GM23338 (cell line): ENCODE measurements at regions not wholly inside any gene's neighbourhood (a gene's known extent, or its start where the extent isn't known, plus 50 kb on each side); places are given as distances from the start of the nearest gene placed in this dataset.

Source experiments
- ATAC-seq: fragments of 200-7000 bp; cut with Tn5 transposase; 3 replicates; pipeline ENCODE4 v1.9.1; 2020
- DNase-seq: peaks from one replicate; pipeline ENCODE4 v3.0.0-alpha.2; 2015; ENCODE audit warnings: low spot score
- H2AFZ ChIP-seq: fragments of 200-600 bp; sonication (generic); 2 replicates; pipeline ENCODE4 v1.8.0; 2016; ENCODE audit warnings: antibody characterized with exemption, mild to moderate bottlenecking, moderate library complexity
- H3F3A ChIP-seq: fragments of 200-600 bp; sonication (generic); replicated peaks from 2 replicates; pipeline ENCODE4 v1.8.0; 2017; ENCODE audit warnings: antibody characterized with exemption, mixed run types, low read depth
- H3K27ac ChIP-seq: fragments of 200-600 bp; sonication (generic); 2 replicates; pipeline ENCODE4 v1.6.1; 2016; ENCODE audit warnings: low read depth
- H3K27me3 ChIP-seq: fragments of 200-600 bp; sonication (generic); 2 replicates; pipeline ENCODE4 v1.8.0; 2016; ENCODE audit warnings: mild to moderate bottlenecking, mixed run types, moderate library complexity; ENCODE audit not compliant: insufficient read depth
- H3K36me3 ChIP-seq: fragments of 200-600 bp; sonication (generic); 2 replicates; pipeline ENCODE4 v1.8.0; 2016; ENCODE audit warnings: mild to moderate bottlenecking; ENCODE audit not compliant: insufficient read depth
- H3K4me1 ChIP-seq: fragments of 200-600 bp; sonication (generic); 2 replicates; pipeline ENCODE4 v1.8.0; 2016; ENCODE audit warnings: mild to moderate bottlenecking, moderate library complexity; ENCODE audit not compliant: insufficient read depth
- H3K4me2 ChIP-seq: fragments of 200-600 bp; sonication (generic); 2 replicates; pipeline ENCODE4 v1.7.1; 2017; ENCODE audit warnings: mixed run types
- H3K4me3 ChIP-seq: fragments of 200-600 bp; sonication (generic); 2 replicates; pipeline ENCODE4 v1.6.1; 2016; ENCODE audit warnings: mixed run types
- H3K79me2 ChIP-seq: fragments of 200-600 bp; sonication (generic); replicated peaks from 2 replicates; pipeline ENCODE4 v1.8.0; 2017; ENCODE audit warnings: mild to moderate bottlenecking; ENCODE audit not compliant: insufficient read depth
- H3K9me2 ChIP-seq: fragments of 200-600 bp; sonication (generic); 2 replicates; pipeline ENCODE4 v1.8.0; 2017; ENCODE audit not compliant: insufficient read depth
- H4K20me1 ChIP-seq: fragments of 200-600 bp; sonication (generic); replicated peaks from 2 replicates; pipeline ENCODE4 v1.8.0; 2017; ENCODE audit warnings: mild to moderate bottlenecking; ENCODE audit not compliant: insufficient read depth
- H3K27ac Mint-ChIP-seq: 2 replicates; pipeline ENCODE4 v1.8.0; 2020; ENCODE audit warnings: inconsistent platforms, mild to moderate bottlenecking, moderate library complexity, mixed read lengths
- H3K27me3 Mint-ChIP-seq: 3 replicates; pipeline ENCODE4 v1.8.0; 2022; ENCODE audit warnings: low read depth, mild to moderate bottlenecking, moderate library complexity, mixed read lengths, inconsistent platforms; ENCODE audit not compliant: insufficient read depth, poor library complexity
- H3K36me3 Mint-ChIP-seq: 3 replicates; pipeline ENCODE4 v1.8.0; 2021; ENCODE audit warnings: low read depth, mild to moderate bottlenecking, inconsistent platforms, moderate library complexity, mixed read lengths
- H3K4me1 Mint-ChIP-seq: 3 replicates; pipeline ENCODE4 v1.8.0; 2020; ENCODE audit warnings: mild to moderate bottlenecking, inconsistent platforms, mixed read lengths
- H3K4me3 Mint-ChIP-seq: 3 replicates; pipeline ENCODE4 v1.8.0; 2021; ENCODE audit warnings: moderate library complexity, mild to moderate bottlenecking, inconsistent platforms, mixed read lengths
- H3K9me3 Mint-ChIP-seq: 3 replicates; pipeline ENCODE4 v1.8.0; 2020; ENCODE audit warnings: moderate library complexity, mild to moderate bottlenecking, inconsistent platforms, mixed read lengths
- CTCF ChIP-seq, 2 experiments: fragments of 200-600 bp in 1 of 2; sonication (generic) in 1 of 2; conservative IDR thresholded peaks; 2 replicates each; pipeline versions ENCODE4 v1.5.1 to v1.6.1; 2016 to 2017; ENCODE audit warnings: antibody characterized with exemption in 2 of 2, low read depth in 2 of 2, mild to moderate bottlenecking in 2 of 2, moderate library complexity in 1 of 2
- ETS1 ChIP-seq: IDR thresholded peaks from 2 replicates; pipeline ENCODE4 v1.6.1; 2016; ENCODE audit warnings: antibody characterized with exemption
- EZH2 ChIP-seq: fragments of 200-600 bp; sonication (generic); IDR thresholded peaks from one replicate; pipeline ENCODE4 v1.8.0; 2017; ENCODE audit warnings: antibody characterized with exemption, mild to moderate bottlenecking, low read depth; ENCODE audit not compliant: unreplicated experiment
- EZH2phosphoT487 ChIP-seq: fragments of 200-600 bp; sonication (generic); IDR thresholded peaks from one replicate; pipeline ENCODE4 v1.8.1; 2018; ENCODE audit warnings: antibody characterized with exemption; ENCODE audit not compliant: unreplicated experiment
- JUNB ChIP-seq: IDR thresholded peaks from one replicate; pipeline ENCODE4 v1.6.1; 2016; ENCODE audit warnings: antibody characterized with exemption; ENCODE audit not compliant: unreplicated experiment
- NANOG ChIP-seq: IDR thresholded peaks from 2 replicates; pipeline ENCODE4 v1.6.1; 2016; ENCODE audit warnings: antibody characterized with exemption, borderline replicate concordance
- POLR2AphosphoS5 ChIP-seq: IDR thresholded peaks from 2 replicates; pipeline ENCODE4 v1.6.1; 2016; ENCODE audit warnings: antibody characterized with exemption, low read depth
- REST ChIP-seq: IDR thresholded peaks from one replicate; pipeline ENCODE4 v1.6.1; 2018; ENCODE audit warnings: antibody characterized with exemption; ENCODE audit not compliant: unreplicated experiment
- STAT1 ChIP-seq: IDR thresholded peaks from one replicate; pipeline ENCODE4 v1.6.1; 2016; ENCODE audit warnings: antibody characterized with exemption; ENCODE audit not compliant: unreplicated experiment
- ZNF114 ChIP-seq: fragments of 250-450 bp; sonication (Bioruptor Pico); IDR thresholded peaks from 2 replicates; pipeline ENCODE4 v1.5.0; 2020; ENCODE audit warnings: mild to moderate bottlenecking, moderate library complexity
- ZNF331 ChIP-seq: fragments of 250-450 bp; sonication (Bioruptor Pico); IDR thresholded peaks from 2 replicates; pipeline ENCODE4 v1.5.0; 2020; ENCODE audit warnings: low read depth, mild to moderate bottlenecking, moderate library complexity

GRCh38 chr2:57386305-57386704 lies 660.3 kb upstream of the VRK2 start (continued):
- TF ChIP-seq REST, result no peak
- TF ChIP-seq POLR2AphosphoS5, result no peak
- TF ChIP-seq ZNF114 (CRISPR knock-in tag), result no peak

GRCh38 chr2:57396355-57397098 lies 650.1 kb upstream of the VRK2 start:
- no peak for TF ChIP-seq STAT1
- TF ChIP-seq ZNF114 (CRISPR knock-in tag), result no peak
- TF ChIP-seq CTCF (conservative IDR thresholded peaks at IDR 0.05; ENCODE audit: low read depth in 2 of 2), result no peak
- TF ChIP-seq POLR2AphosphoS5, result no peak
- TF ChIP-seq REST, result no peak
- no peak for TF ChIP-seq EZH2
- no peak for TF ChIP-seq EZH2phosphoT487
- no peak for TF ChIP-seq ETS1
- TF ChIP-seq ZNF331 (CRISPR knock-in tag), result no peak
- TF ChIP-seq JUNB, result no peak
- TF ChIP-seq NANOG, result no peak
- no peaks in the 10 kb centered on the region for H4K20me1 ChIP-seq
- DNase-seq, result peak; percentile 13
- no peaks in the 10 kb centered on the region for H3K27me3 ChIP-seq
- Mint-ChIP-seq H3K27me3 (peaks cover 3% of the 10 kb centered on the region), H3K36me3 (0 out of 3 replicates have a peak, but pooled peaks cover 2% of the 10 kb centered on the region), H3K27ac (peak overlapping the region; percentile 84), H3K9me3 (no peaks in the 10 kb centered on the region), H3K4me1 (peaks cover 5% of the 10 kb centered on the region), H3K4me3 (no peak overlapping the region)
- H3K79me2 ChIP-seq, result no peaks in the 10 kb centered on the region
- H3K27ac ChIP-seq, result no peak overlapping the region
- H3K9me2 ChIP-seq, result peaks cover 11% of the 10 kb centered on the region; the same call in 1 of the 2 replicates
- ATAC-seq, result no peak; the same call in 2 of the 3 replicates
- H3K4me3 ChIP-seq, result no peak overlapping the region
- H3K4me1 ChIP-seq, result no peaks in the 10 kb centered on the region
- H2AFZ ChIP-seq, result peak overlapping the region; percentile 81; the same call in 1 of the 2 replicates
- H3F3A ChIP-seq, result no peaks in the 10 kb centered on the region
- H3K36me3 ChIP-seq, result no peaks in the 10 kb centered on the region
- H3K4me2 ChIP-seq, result no peak overlapping the region
